SK-N-SH (cell line): ENCODE measurements at regions not wholly inside any gene's neighbourhood (a gene's known extent, or its start where the extent isn't known, plus 50 kb on each side); places are given as distances from the start of the nearest gene placed in this dataset.

Experiments
- CTCF ChIA-PET: fragments of 300-600, 350-600 bp; formaldehyde crosslinking; extraction: SDS; loops from one replicate; lab custom pipeline; 2021; lab: Yijun Ruan, JAX
- POLR2A ChIA-PET: fragments of 350-600 bp; sonication (Branson Sonifier 250); formaldehyde crosslinking; extraction: SDS; loops from one replicate; lab custom pipeline; 2020; ENCODE audit warnings: antibody characterized with exemption, inconsistent platforms; lab: Yijun Ruan, JAX
- DNase-seq: peaks from one replicate; pipeline ENCODE4 v3.0.0; 2012
- H2AFZ ChIP-seq: fragments of 200-600 bp; sonication (generic); 2 replicates; pipeline ENCODE4 v1.8.1; 2016; ENCODE audit warnings: antibody characterized with exemption, mild to moderate bottlenecking, low read depth
- H3F3A ChIP-seq: fragments of 200-600 bp; sonication (generic); replicated peaks from 2 replicates; pipeline ENCODE3; 2016; ENCODE audit warnings: antibody characterized with exemption, mild to moderate bottlenecking; ENCODE audit not compliant: insufficient read depth
- H3K27ac ChIP-seq, 2 experiments: fragments of 200-500 bp in 1 of 2; fragments of 200-600 bp in 1 of 2; sonication (Bioruptor generic) in 1 of 2; sonication (generic), shearing (Covaris generic) in 1 of 2; 2 replicates each; pipeline versions ENCODE4 v1.5.1 to v1.6.1; 2014 to 2016; ENCODE audit warnings: low read depth in 2 of 2, inconsistent platforms in 1 of 2, low read length in 1 of 2, mild to moderate bottlenecking in 1 of 2, mixed read lengths in 1 of 2
- H3K27me3 ChIP-seq: fragments of 200-600 bp; sonication (generic), shearing (Covaris generic); 2 replicates; pipeline ENCODE4 v1.6.1; 2016; ENCODE audit warnings: mixed run types; ENCODE audit not compliant: insufficient read depth
- H3K36me3 ChIP-seq, 2 experiments: fragments of 200-500 bp in 1 of 2; fragments of 200-600 bp in 1 of 2; sonication (Bioruptor generic) in 1 of 2; sonication (generic) in 1 of 2; replicated peaks in 1 of 2; 2 replicates each; pipeline versions ENCODE3 to v1.5.1; 2014 to 2016; ENCODE audit warnings: low read length in 1 of 2, mild to moderate bottlenecking in 1 of 2; ENCODE audit not compliant: insufficient read depth in 2 of 2, control insufficient read depth in 1 of 2
- H3K4me1 ChIP-seq, 2 experiments: fragments of 200-500 bp in 1 of 2; fragments of 200-600 bp in 1 of 2; sonication (Bioruptor generic) in 1 of 2; sonication (generic), shearing (Covaris generic) in 1 of 2; 2 replicates each; pipeline versions ENCODE4 v1.5.1 to v1.6.1; 2014 to 2016; ENCODE audit warnings: low read depth in 1 of 2, low read length in 1 of 2, mixed run types in 1 of 2; ENCODE audit not compliant: insufficient read depth in 2 of 2, control insufficient read depth in 1 of 2
- H3K4me2 ChIP-seq: fragments of 200-600 bp; sonication (generic), shearing (Covaris generic); 2 replicates; pipeline ENCODE4 v1.6.1; 2017; ENCODE audit warnings: mixed run types
- H3K4me3 ChIP-seq, 2 experiments: fragments of 200-500 bp in 1 of 2; fragments of 200-600 bp in 1 of 2; sonication (Bioruptor generic) in 1 of 2; sonication (generic), shearing (Covaris generic) in 1 of 2; 2 replicates each; pipeline versions ENCODE4 v1.5.1 to v1.8.1; 2014 to 2016; ENCODE audit warnings: low read depth in 2 of 2, inconsistent platforms in 1 of 2, low read length in 1 of 2, mild to moderate bottlenecking in 1 of 2, mixed read lengths in 1 of 2, moderate library complexity in 1 of 2
- H3K79me2 ChIP-seq: fragments of 200-600 bp; sonication (generic); 2 replicates; pipeline ENCODE4 v1.8.1; 2017; ENCODE audit warnings: mild to moderate bottlenecking; ENCODE audit not compliant: insufficient read depth
- H3K9ac ChIP-seq: fragments of 200-600 bp; sonication (generic); 2 replicates; pipeline ENCODE4 v1.6.1; 2017; ENCODE audit warnings: mixed run types
- H3K9me2 ChIP-seq: fragments of 200-600 bp; sonication (generic); 2 replicates; pipeline ENCODE4 v1.6.1; 2017; ENCODE audit warnings: mixed run types
- H3K9me3 ChIP-seq: fragments of 200-600 bp; sonication (generic); 2 replicates; pipeline ENCODE4 v1.6.1; 2017; ENCODE audit warnings: mixed run types, mild to moderate bottlenecking, moderate library complexity
- H4K20me1 ChIP-seq: fragments of 200-600 bp; sonication (generic); 2 replicates; pipeline ENCODE4 v1.6.1; 2017; ENCODE audit warnings: mild to moderate bottlenecking, mixed run types; ENCODE audit not compliant: insufficient read depth
- ELF1 ChIP-seq: IDR thresholded peaks from 2 replicates; pipeline ENCODE4 v1.4.0; 2012
- FOXJ3 ChIP-seq: sonication (generic); formaldehyde crosslinking; IDR thresholded peaks from 2 replicates; pipeline ENCODE4 v1.5.1; 2020; ENCODE audit warnings: mild to moderate bottlenecking, missing genetic modification reagents
- GATA2 ChIP-seq: sonication (generic); formaldehyde crosslinking; IDR thresholded peaks from 2 replicates; pipeline ENCODE4 v1.5.0; 2020; ENCODE audit warnings: mild to moderate bottlenecking, missing genetic modification reagents
- MEF2A ChIP-seq: IDR thresholded peaks from 2 replicates; pipeline ENCODE4 v1.4.0; 2012; ENCODE audit warnings: low read depth, borderline replicate concordance
- RCOR1 ChIP-seq: fragments of 150-350 bp; IDR thresholded peaks from 2 replicates; pipeline ENCODE4 v1.6.1; 2017; ENCODE audit warnings: antibody characterized with exemption, low read length
- RXRA ChIP-seq: IDR thresholded peaks from 2 replicates; pipeline ENCODE4 v1.4.0; 2012; ENCODE audit warnings: low read depth, mild to moderate bottlenecking, borderline replicate concordance
- SIN3A ChIP-seq: IDR thresholded peaks from 2 replicates; pipeline ENCODE4 v1.6.1; 2012; ENCODE audit warnings: low read depth, mild to moderate bottlenecking, low read length, moderate library complexity, borderline replicate concordance
- SMC3 ChIP-seq: IDR thresholded peaks from 2 replicates; pipeline ENCODE4 v1.6.1; 2012; ENCODE audit warnings: low read depth, low read length, improper control_type of control experiment
- WGBS: methylation state at CpG from one replicate; pipeline ENCODE4 v1.1.6; 2017; ENCODE audit warnings: low lambda C conversion rate; 5-methylcytosine and 5-hydroxymethylcytosine counted together
- TF ChIP-seq, protein P1 (sequence below): IDR thresholded peaks from 2 replicates; pipeline ENCODE4 v1.6.1; 2012; ENCODE audit warnings: mild to moderate bottlenecking, low read depth, low read length, moderate library complexity
- TF ChIP-seq, protein P2 (sequence below): IDR thresholded peaks from 2 replicates; pipeline ENCODE4 v1.4.0; 2012; ENCODE audit warnings: low read depth
- TF ChIP-seq, protein P3 (sequence below): fragments of 150-350 bp; IDR thresholded peaks from 2 replicates; pipeline ENCODE4 v1.6.1; 2017; ENCODE audit warnings: antibody characterized with exemption, low read length, low read depth, borderline replicate concordance
- TF ChIP-seq, protein P4 (sequence below): fragments of 150-350 bp; IDR thresholded peaks from 2 replicates; pipeline ENCODE4 v1.6.1; 2016; ENCODE audit warnings: mild to moderate bottlenecking, low read depth, low read length
- TF ChIP-seq, protein P5 (sequence below): IDR thresholded peaks from 2 replicates; pipeline ENCODE4 v1.4.0; 2012; ENCODE audit warnings: low read depth, borderline replicate concordance

DNA sequence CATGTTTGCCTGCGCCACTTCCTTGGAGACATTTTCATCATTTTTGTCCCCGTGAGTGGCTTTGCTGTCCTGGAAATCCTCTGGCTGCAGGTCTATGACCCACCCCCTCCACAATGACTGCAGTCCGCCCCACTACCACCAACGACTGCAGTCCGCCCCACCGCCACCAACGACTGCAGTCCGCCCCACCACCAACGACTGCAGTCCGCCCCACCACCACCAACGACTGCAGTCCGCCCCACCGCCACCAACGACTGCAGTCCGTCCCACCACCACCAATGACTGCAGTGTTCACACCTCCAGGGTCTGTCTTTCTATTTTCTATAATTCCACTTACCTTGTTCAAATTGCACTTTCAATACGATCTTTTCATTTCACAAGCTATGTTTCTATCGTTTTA lies 820.7 kb upstream of the SALL3 start:
- Histone ChIP-seq H3K9me3 (no peaks in the 10 kb centered on the region), H3K27me3 (peaks cover 6% of the 10 kb centered on the region; the same call in 1 of the 2 replicates), H3K4me3 (no peak overlapping the region), H3K4me2 (no peak overlapping the region), H3K27ac (no peak overlapping the region), H3K4me1 (no peaks in the 10 kb centered on the region), H4K20me1 (no peaks in the 10 kb centered on the region), H3K9ac (no peak overlapping the region), H3K79me2 (no peaks in the 10 kb centered on the region), H3K36me3 (no peaks in the 10 kb centered on the region), H3F3A (no peaks in the 10 kb centered on the region), H3K9me2 (no peaks in the 10 kb centered on the region), H2AFZ (no peak overlapping the region)
- POLR2A ChIA-PET, result no interaction called here
- WGBS, result 34% methylated on average over 17 of the region's 17 CpGs
- DNase-seq, result no peak
- CTCF ChIA-PET, result no interaction called here
- no peak for TF ChIP-seq RXRA
- no peak for TF ChIP-seq GATA2
- TF ChIP-seq SIN3A, result no peak
- TF ChIP-seq, protein P1, sequence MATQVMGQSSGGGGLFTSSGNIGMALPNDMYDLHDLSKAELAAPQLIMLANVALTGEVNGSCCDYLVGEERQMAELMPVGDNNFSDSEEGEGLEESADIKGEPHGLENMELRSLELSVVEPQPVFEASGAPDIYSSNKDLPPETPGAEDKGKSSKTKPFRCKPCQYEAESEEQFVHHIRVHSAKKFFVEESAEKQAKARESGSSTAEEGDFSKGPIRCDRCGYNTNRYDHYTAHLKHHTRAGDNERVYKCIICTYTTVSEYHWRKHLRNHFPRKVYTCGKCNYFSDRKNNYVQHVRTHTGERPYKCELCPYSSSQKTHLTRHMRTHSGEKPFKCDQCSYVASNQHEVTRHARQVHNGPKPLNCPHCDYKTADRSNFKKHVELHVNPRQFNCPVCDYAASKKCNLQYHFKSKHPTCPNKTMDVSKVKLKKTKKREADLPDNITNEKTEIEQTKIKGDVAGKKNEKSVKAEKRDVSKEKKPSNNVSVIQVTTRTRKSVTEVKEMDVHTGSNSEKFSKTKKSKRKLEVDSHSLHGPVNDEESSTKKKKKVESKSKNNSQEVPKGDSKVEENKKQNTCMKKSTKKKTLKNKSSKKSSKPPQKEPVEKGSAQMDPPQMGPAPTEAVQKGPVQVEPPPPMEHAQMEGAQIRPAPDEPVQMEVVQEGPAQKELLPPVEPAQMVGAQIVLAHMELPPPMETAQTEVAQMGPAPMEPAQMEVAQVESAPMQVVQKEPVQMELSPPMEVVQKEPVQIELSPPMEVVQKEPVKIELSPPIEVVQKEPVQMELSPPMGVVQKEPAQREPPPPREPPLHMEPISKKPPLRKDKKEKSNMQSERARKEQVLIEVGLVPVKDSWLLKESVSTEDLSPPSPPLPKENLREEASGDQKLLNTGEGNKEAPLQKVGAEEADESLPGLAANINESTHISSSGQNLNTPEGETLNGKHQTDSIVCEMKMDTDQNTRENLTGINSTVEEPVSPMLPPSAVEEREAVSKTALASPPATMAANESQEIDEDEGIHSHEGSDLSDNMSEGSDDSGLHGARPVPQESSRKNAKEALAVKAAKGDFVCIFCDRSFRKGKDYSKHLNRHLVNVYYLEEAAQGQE, result no peak
- no peak for TF ChIP-seq MEF2A
- no peak for TF ChIP-seq RCOR1
- TF ChIP-seq ELF1, result no peak
- TF ChIP-seq SMC3, result no peak
- TF ChIP-seq, protein P2, sequence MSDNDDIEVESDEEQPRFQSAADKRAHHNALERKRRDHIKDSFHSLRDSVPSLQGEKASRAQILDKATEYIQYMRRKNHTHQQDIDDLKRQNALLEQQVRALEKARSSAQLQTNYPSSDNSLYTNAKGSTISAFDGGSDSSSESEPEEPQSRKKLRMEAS, result no peak
- no peak for TF ChIP-seq FOXJ3
- TF ChIP-seq, protein P3, sequence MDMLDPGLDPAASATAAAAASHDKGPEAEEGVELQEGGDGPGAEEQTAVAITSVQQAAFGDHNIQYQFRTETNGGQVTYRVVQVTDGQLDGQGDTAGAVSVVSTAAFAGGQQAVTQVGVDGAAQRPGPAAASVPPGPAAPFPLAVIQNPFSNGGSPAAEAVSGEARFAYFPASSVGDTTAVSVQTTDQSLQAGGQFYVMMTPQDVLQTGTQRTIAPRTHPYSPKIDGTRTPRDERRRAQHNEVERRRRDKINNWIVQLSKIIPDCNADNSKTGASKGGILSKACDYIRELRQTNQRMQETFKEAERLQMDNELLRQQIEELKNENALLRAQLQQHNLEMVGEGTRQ, result no peak
- TF ChIP-seq, protein P4, sequence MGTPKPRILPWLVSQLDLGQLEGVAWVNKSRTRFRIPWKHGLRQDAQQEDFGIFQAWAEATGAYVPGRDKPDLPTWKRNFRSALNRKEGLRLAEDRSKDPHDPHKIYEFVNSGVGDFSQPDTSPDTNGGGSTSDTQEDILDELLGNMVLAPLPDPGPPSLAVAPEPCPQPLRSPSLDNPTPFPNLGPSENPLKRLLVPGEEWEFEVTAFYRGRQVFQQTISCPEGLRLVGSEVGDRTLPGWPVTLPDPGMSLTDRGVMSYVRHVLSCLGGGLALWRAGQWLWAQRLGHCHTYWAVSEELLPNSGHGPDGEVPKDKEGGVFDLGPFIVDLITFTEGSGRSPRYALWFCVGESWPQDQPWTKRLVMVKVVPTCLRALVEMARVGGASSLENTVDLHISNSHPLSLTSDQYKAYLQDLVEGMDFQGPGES, result no peak
- TF ChIP-seq, protein P5, sequence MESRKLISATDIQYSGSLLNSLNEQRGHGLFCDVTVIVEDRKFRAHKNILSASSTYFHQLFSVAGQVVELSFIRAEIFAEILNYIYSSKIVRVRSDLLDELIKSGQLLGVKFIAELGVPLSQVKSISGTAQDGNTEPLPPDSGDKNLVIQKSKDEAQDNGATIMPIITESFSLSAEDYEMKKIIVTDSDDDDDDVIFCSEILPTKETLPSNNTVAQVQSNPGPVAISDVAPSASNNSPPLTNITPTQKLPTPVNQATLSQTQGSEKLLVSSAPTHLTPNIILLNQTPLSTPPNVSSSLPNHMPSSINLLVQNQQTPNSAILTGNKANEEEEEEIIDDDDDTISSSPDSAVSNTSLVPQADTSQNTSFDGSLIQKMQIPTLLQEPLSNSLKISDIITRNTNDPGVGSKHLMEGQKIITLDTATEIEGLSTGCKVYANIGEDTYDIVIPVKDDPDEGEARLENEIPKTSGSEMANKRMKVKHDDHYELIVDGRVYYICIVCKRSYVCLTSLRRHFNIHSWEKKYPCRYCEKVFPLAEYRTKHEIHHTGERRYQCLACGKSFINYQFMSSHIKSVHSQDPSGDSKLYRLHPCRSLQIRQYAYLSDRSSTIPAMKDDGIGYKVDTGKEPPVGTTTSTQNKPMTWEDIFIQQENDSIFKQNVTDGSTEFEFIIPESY, result no peak
